PFSK-1 (cell line): ENCODE measurements at regions not wholly inside any gene's neighbourhood (a gene's known extent, or its start where the extent isn't known, plus 50 kb on each side); places are given as distances from the start of the nearest gene placed in this dataset.

Source experiments
- POLR2AphosphoS5 ChIP-seq: IDR thresholded peaks from 2 replicates; pipeline ENCODE4 v1.6.1; 2012; ENCODE audit warnings: low read depth, mild to moderate bottlenecking, control low read depth, low read length, moderate library complexity
- REST ChIP-seq, 2 experiments: IDR thresholded peaks; 2 replicates each; pipeline versions ENCODE4 v1.6.1 to v1.8.0; 2011 to 2012; ENCODE audit warnings: low read depth in 2 of 2, low read length in 2 of 2, control low read depth in 1 of 2, inconsistent platforms in 1 of 2, mild to moderate bottlenecking in 1 of 2, moderate library complexity in 1 of 2; ENCODE audit not compliant: insufficient read depth in 1 of 2
- TAF1 ChIP-seq: IDR thresholded peaks from 2 replicates; pipeline ENCODE4 v1.6.1; 2012; ENCODE audit warnings: low read length, control low read depth, borderline replicate concordance; ENCODE audit not compliant: insufficient read depth

GRCh38 chr16:80437707-80438106 lies 103.1 kb upstream of the DYNLRB2 start:
- no peak for TF ChIP-seq TAF1
- TF ChIP-seq REST (IDR thresholded peaks at IDR 0.05; ENCODE audit: insufficient read depth in 1 of 2, low read depth in 2 of 2, low read length in 2 of 2), result no peak
- no peak for TF ChIP-seq POLR2AphosphoS5
